GM19240 (cell line): ENCODE measurements at regions not wholly inside any gene's neighbourhood (a gene's known extent, or its start where the extent isn't known, plus 50 kb on each side); places are given as distances from the start of the nearest gene placed in this dataset.

Experiments used
- DNase-seq: peaks from one replicate; pipeline ENCODE4 v3.0.0; 2011; ENCODE audit warnings: low spot score; ENCODE audit not compliant: insufficient read length

- no peak for DNase-seq
Observed at GRCh38 chr16:82360024-82360783, 190.2 kb upstream of the MPHOSPH6 start.

- DNase-seq, result no peak
Observed at GRCh38 chr16:82358606-82359221, 188.7 kb upstream of the MPHOSPH6 start.

GRCh38 chr16:82358161-82358560, 188.1 kb upstream of the MPHOSPH6 start:
- DNase-seq, result no peak

GRCh38 chr16:82357237-82357636, 187.2 kb upstream of the MPHOSPH6 start:
- DNase-seq, result no peak

GRCh38 chr16:82350560-82350959, 180.5 kb upstream of the MPHOSPH6 start:
- DNase-seq, result no peak

- no peak for DNase-seq
Observed at GRCh38 chr16:82345318-82345717, 175.3 kb upstream of the MPHOSPH6 start.

- no peak for DNase-seq
Observed at GRCh38 chr16:82344157-82344556, 174.1 kb upstream of the MPHOSPH6 start.

GRCh38 chr16:82341146-82341669, 171.2 kb upstream of the MPHOSPH6 start:
- no peak for DNase-seq

GRCh38 chr16:82340531-82340930, 170.5 kb upstream of the MPHOSPH6 start:
- DNase-seq, result no peak

GRCh38 chr16:82337355-82337754, 167.3 kb upstream of the MPHOSPH6 start:
- DNase-seq, result no peak

- no peak for DNase-seq
Observed at GRCh38 chr16:82331974-82332750, 162.1 kb upstream of the MPHOSPH6 start.

GRCh38 chr16:82331397-82331796, 161.4 kb upstream of the MPHOSPH6 start:
- DNase-seq, result no peak

GRCh38 chr16:82329504-82330192, 159.6 kb upstream of the MPHOSPH6 start:
- DNase-seq, result no peak

- DNase-seq, result no peak
Observed at GRCh38 chr16:82328881-82329469, 159.0 kb upstream of the MPHOSPH6 start.

GRCh38 chr16:82323171-82323570, 153.1 kb upstream of the MPHOSPH6 start:
- no peak for DNase-seq

- DNase-seq, result no peak
Observed at GRCh38 chr16:82322177-82322576, 152.2 kb upstream of the MPHOSPH6 start.

GRCh38 chr16:82319038-82319437, 149.0 kb upstream of the MPHOSPH6 start:
- no peak for DNase-seq

GRCh38 chr16:82317411-82318167, 147.6 kb upstream of the MPHOSPH6 start:
- DNase-seq, result no peak

- DNase-seq, result no peak
Observed at GRCh38 chr16:82313754-82314153, 143.7 kb upstream of the MPHOSPH6 start.

GRCh38 chr16:82311528-82311927, 141.5 kb upstream of the MPHOSPH6 start:
- no peak for DNase-seq
